ENCODE measurements at regions not wholly inside any gene's neighbourhood (a gene's known extent, or its start where the extent isn't known, plus 50 kb on each side); places are given as distances from the start of the nearest gene placed in this dataset.
"Not testable (repeated sequence)": the region's sequence is repeated elsewhere in the genome, so short reads cannot be mapped to it uniquely, and the experiment has no call there.

GRCh38 chr6:144379356-144379755 lies 94.2 kb downstream of the UTRN start:
- Mint-ChIP-seq H3K27ac (no peak overlapping the region), H3K9me3 (peaks cover 16% of the 10 kb centered on the region), H3K4me1 (ENCODE audit: low read depth) (peaks cover 40% of the 10 kb centered on the region), H3K4me3 (no peak overlapping the region), H3K36me3 (peaks cover 15% of the 10 kb centered on the region), H3K27me3 (no peaks in the 10 kb centered on the region)
- POLR2A ChIA-PET = interaction anchor here (1.1 kb wide), 1 partner anchor 10 kb away, joined by 3 read pairs; no protein-coding TSS in a partner anchor
- intact Hi-C loops (cut with micrococcal nuclease) = no loop called here
- CTCF ChIA-PET = interaction anchor here (0.7 to 1.8 kb wide), 2 partner anchors 12 to 15 kb away, joined by 3 to 4 read pairs; no protein-coding TSS in a partner anchor
- peak; percentile 31 for DNase-seq

- CTCF ChIA-PET, H3K27ac Mint-ChIP-seq: not testable (repeated sequence)
- peaks cover 16% of the 10 kb centered on the region for H3K9me3 Mint-ChIP-seq
These were observed 96.4 kb downstream of the UTRN start for GRCh38 chr6:144381499-144381898.

GRCh38 chr6:144383336-144383735 lies 98.2 kb downstream of the UTRN start:
- H3K36me3 Mint-ChIP-seq = peaks cover 21% of the 10 kb centered on the region
- H3K4me3 Mint-ChIP-seq = no peak overlapping the region
- peaks cover 36% of the 10 kb centered on the region for H3K4me1 Mint-ChIP-seq (ENCODE audit: low read depth)
- H3K27me3 Mint-ChIP-seq = no peaks in the 10 kb centered on the region
- H3K9me3 Mint-ChIP-seq = peaks cover 16% of the 10 kb centered on the region
- intact Hi-C loops (cut with micrococcal nuclease) = no loop called here
- no peak for DNase-seq
- H3K27ac Mint-ChIP-seq = no peak overlapping the region
- ChIA-PET CTCF (no interaction called here), POLR2A (no interaction called here)

More at GRCh38 chr6:144381499-144381898, 96.4 kb downstream of the UTRN start:
- H3K27me3 Mint-ChIP-seq; POLR2A ChIA-PET; H3K4me3 Mint-ChIP-seq; DNase-seq; intact Hi-C loops (cut with micrococcal nuclease): not testable (repeated sequence)
- H3K36me3 Mint-ChIP-seq = peaks cover 19% of the 10 kb centered on the region
- H3K4me1 Mint-ChIP-seq (ENCODE audit: low read depth) = peaks cover 45% of the 10 kb centered on the region

- Mint-ChIP-seq H3K4me3 (no peak overlapping the region), H3K27ac (no peak overlapping the region), H3K36me3 (peaks cover 24% of the 10 kb centered on the region), H3K27me3 (no peaks in the 10 kb centered on the region), H3K4me1 (ENCODE audit: low read depth) (peaks cover 28% of the 10 kb centered on the region), H3K9me3 (peaks cover 16% of the 10 kb centered on the region)
- CTCF ChIA-PET = no interaction called here
- intact Hi-C loops (cut with micrococcal nuclease) = no loop called here
- DNase-seq = no peak
- POLR2A ChIA-PET = no interaction called here
These were observed 99.3 kb downstream of the UTRN start for GRCh38 chr6:144384427-144384826.

GRCh38 chr6:144389474-144389873 lies 104.3 kb downstream of the UTRN start:
- H3K4me3 Mint-ChIP-seq; CTCF ChIA-PET; H3K27me3 Mint-ChIP-seq; H3K27ac Mint-ChIP-seq; DNase-seq; H3K9me3 Mint-ChIP-seq; POLR2A ChIA-PET; H3K36me3 Mint-ChIP-seq; intact Hi-C loops (cut with micrococcal nuclease): not testable (repeated sequence)
- peaks cover 43% of the 10 kb centered on the region for H3K4me1 Mint-ChIP-seq (ENCODE audit: low read depth)

GRCh38 chr6:144390202-144390601 lies 105.1 kb downstream of the UTRN start:
- H3K4me1 Mint-ChIP-seq (ENCODE audit: low read depth) = peaks cover 39% of the 10 kb centered on the region
- H3K27me3 Mint-ChIP-seq = no peaks in the 10 kb centered on the region
- H3K36me3 Mint-ChIP-seq = peaks cover 4% of the 10 kb centered on the region
- ChIA-PET POLR2A (no interaction called here), CTCF (no interaction called here)
- DNase-seq = no peak
- intact Hi-C loops (cut with micrococcal nuclease) = loop anchor here (5.0 kb wide), 1 partner anchor 38 kb away; no protein-coding TSS in a partner anchor
- H3K4me3 Mint-ChIP-seq = no peak overlapping the region
- no peak overlapping the region for H3K27ac Mint-ChIP-seq
- H3K9me3 Mint-ChIP-seq = peaks cover 5% of the 10 kb centered on the region

- ChIA-PET POLR2A (no interaction called here), CTCF (no interaction called here)
- Mint-ChIP-seq H3K4me3 (no peak overlapping the region), H3K36me3 (peaks cover 4% of the 10 kb centered on the region), H3K27ac (no peak overlapping the region), H3K27me3 (no peaks in the 10 kb centered on the region), H3K4me1 (ENCODE audit: low read depth) (peaks cover 37% of the 10 kb centered on the region), H3K9me3 (peaks cover 5% of the 10 kb centered on the region)
- intact Hi-C loops (cut with micrococcal nuclease) = loop anchor here (5.0 kb wide), 1 partner anchor 39 kb away; no protein-coding TSS in a partner anchor
- DNase-seq = no peak
These were observed 105.8 kb downstream of the UTRN start for GRCh38 chr6:144390886-144391285.

- H3K9me3 Mint-ChIP-seq = peaks cover 12% of the 10 kb centered on the region
- H3K27me3 Mint-ChIP-seq = no peaks in the 10 kb centered on the region
- H3K4me1 Mint-ChIP-seq (ENCODE audit: low read depth) = peaks cover 35% of the 10 kb centered on the region
- no peak for DNase-seq
- H3K4me3 Mint-ChIP-seq = no peak overlapping the region
- H3K27ac Mint-ChIP-seq = no peak overlapping the region
- peaks cover 10% of the 10 kb centered on the region for H3K36me3 Mint-ChIP-seq
- CTCF ChIA-PET = no interaction called here
- intact Hi-C loops (cut with micrococcal nuclease) = loop anchor here (5.0 kb wide), 1 partner anchor 40 kb away; no protein-coding TSS in a partner anchor
- POLR2A ChIA-PET = no interaction called here
These were observed 107.4 kb downstream of the UTRN start for GRCh38 chr6:144392536-144392935.

- H3K36me3 Mint-ChIP-seq = peaks cover 16% of the 10 kb centered on the region
- no peak for DNase-seq
- H3K4me3 Mint-ChIP-seq = no peak overlapping the region
- H3K9me3 Mint-ChIP-seq = peaks cover 20% of the 10 kb centered on the region
- POLR2A ChIA-PET = no interaction called here
- H3K27me3 Mint-ChIP-seq = no peaks in the 10 kb centered on the region
- no peak overlapping the region for H3K27ac Mint-ChIP-seq
- H3K4me1 Mint-ChIP-seq (ENCODE audit: low read depth) = peaks cover 33% of the 10 kb centered on the region
- CTCF ChIA-PET = no interaction called here
- intact Hi-C loops (cut with micrococcal nuclease) = loop anchor here (1.0 to 5.0 kb wide), 2 partner anchors 17 to 42 kb away; no protein-coding TSS in a partner anchor
These were observed 109.1 kb downstream of the UTRN start for GRCh38 chr6:144394210-144394609.

GRCh38 chr6:144395014-144395413 lies 109.9 kb downstream of the UTRN start:
- H3K36me3 Mint-ChIP-seq = peaks cover 18% of the 10 kb centered on the region
- ChIA-PET CTCF (no interaction called here), POLR2A (no interaction called here)
- H3K9me3 Mint-ChIP-seq = peaks cover 20% of the 10 kb centered on the region
- H3K4me1 Mint-ChIP-seq (ENCODE audit: low read depth) = peaks cover 39% of the 10 kb centered on the region
- DNase-seq = no peak
- no peak overlapping the region for H3K4me3 Mint-ChIP-seq
- intact Hi-C loops (cut with micrococcal nuclease) = loop anchor here (1.0 kb wide), 1 partner anchor 111 kb away; no protein-coding TSS in a partner anchor
- H3K27me3 Mint-ChIP-seq = no peaks in the 10 kb centered on the region
- no peak overlapping the region for H3K27ac Mint-ChIP-seq

- CTCF ChIA-PET = no interaction called here
- peaks cover 20% of the 10 kb centered on the region for H3K9me3 Mint-ChIP-seq
- no peaks in the 10 kb centered on the region for H3K27me3 Mint-ChIP-seq
- H3K27ac Mint-ChIP-seq = no peak overlapping the region
- POLR2A ChIA-PET = no interaction called here
- H3K36me3 Mint-ChIP-seq = peaks cover 18% of the 10 kb centered on the region
- DNase-seq = no peak
- H3K4me1 Mint-ChIP-seq (ENCODE audit: low read depth) = peaks cover 36% of the 10 kb centered on the region
- intact Hi-C loops (cut with micrococcal nuclease) = loop anchor here (1.0 kb wide), 1 partner anchor 112 kb away; no protein-coding TSS in a partner anchor
- H3K4me3 Mint-ChIP-seq = no peak overlapping the region
These were observed 110.7 kb downstream of the UTRN start for GRCh38 chr6:144395826-144396225.

- peaks cover 36% of the 10 kb centered on the region for H3K4me1 Mint-ChIP-seq (ENCODE audit: low read depth)
- DNase-seq = no peak
- ChIA-PET POLR2A (no interaction called here), CTCF (no interaction called here)
- intact Hi-C loops (cut with micrococcal nuclease) = no loop called here
- H3K36me3 Mint-ChIP-seq = peaks cover 18% of the 10 kb centered on the region
- H3K27me3 Mint-ChIP-seq = no peaks in the 10 kb centered on the region
- no peak overlapping the region for H3K4me3 Mint-ChIP-seq
- no peak overlapping the region for H3K27ac Mint-ChIP-seq
- H3K9me3 Mint-ChIP-seq = peaks cover 20% of the 10 kb centered on the region
These were observed 112.0 kb downstream of the UTRN start for GRCh38 chr6:144397141-144397540.

GRCh38 chr6:144400321-144400720 lies 115.2 kb downstream of the UTRN start:
- Mint-ChIP-seq H3K4me1 (ENCODE audit: low read depth) (peaks cover 26% of the 10 kb centered on the region), H3K9me3 (peaks cover 15% of the 10 kb centered on the region), H3K27me3 (no peaks in the 10 kb centered on the region), H3K36me3 (peaks cover 24% of the 10 kb centered on the region), H3K4me3 (no peak overlapping the region), H3K27ac (no peak overlapping the region)
- no peak for DNase-seq
- intact Hi-C loops (cut with micrococcal nuclease) = no loop called here
- POLR2A ChIA-PET = no interaction called here
- CTCF ChIA-PET = no interaction called here

Data from activated CD4-positive, alpha-beta memory T cell treated with anti-CD3 and anti-CD28 coated beads for 36 hours (primary cell).